ENCODE measurements at regions not wholly inside any gene's neighbourhood (a gene's known extent, or its start where the extent isn't known, plus 50 kb on each side); places are given as distances from the start of the nearest gene placed in this dataset.

GRCh38 chr11:37407461-37407860 lies 809.4 kb upstream of the RAG2 start:
- no peak for ATAC-seq
- Histone ChIP-seq H3K9me2 (ENCODE audit: insufficient read depth) (no peaks in the 10 kb centered on the region), H3K79me2 (ENCODE audit: insufficient read depth, low read length) (no peaks in the 10 kb centered on the region), H3K27me3 (ENCODE audit: insufficient read depth, low read length) (no peaks in the 10 kb centered on the region), H3K9me3 (ENCODE audit: control insufficient read depth in 1 of 2, insufficient read depth in 1 of 2, low read depth in 1 of 2, low read length in 2 of 2) (peaks cover 0 to 12% of the 10 kb centered on the region in 2 experiments; a peak in 2 of 4 replicates), H3K4me1 (ENCODE audit: control insufficient read depth in 1 of 2, insufficient read depth in 2 of 2, low read length in 2 of 2) (no peaks in the 10 kb centered on the region), H3K27ac (ENCODE audit: low read depth, low read length) (no peak overlapping the region), H2AFZ (ENCODE audit: low read depth, low read length, poor library complexity, severe bottlenecking) (no peak overlapping the region), H3K4me3 (replicated peaks in 1 of 2; ENCODE audit: low read depth in 1 of 2, low read length in 2 of 2) (no peak overlapping the region), H3K4me2 (ENCODE audit: low read length) (no peak overlapping the region), H3K9ac (ENCODE audit: low read length) (no peak overlapping the region), H3K36me3 (ENCODE audit: control insufficient read depth in 1 of 2, insufficient read depth in 2 of 2, low read length in 2 of 2) (no peaks in the 10 kb centered on the region), H4K20me1 (ENCODE audit: insufficient read depth) (no peaks in the 10 kb centered on the region)
- POLR2A ChIA-PET = no interaction called here
- no peak for DNase-seq (ENCODE audit: low read depth, low spot score)
- CTCF ChIA-PET = no interaction called here
- no TSS peak for BruUV-seq (replicated peaks)
- RAD21 ChIA-PET (ENCODE audit: low non-redundant PET in 1 of 2, low total read pairs in 2 of 2, uncharacterized antibody in 2 of 2, unreplicated experiment in 2 of 2) = no interaction called here
- TF ChIP-seq CEBPB (IDR thresholded peaks at IDR 0.05; ENCODE audit: low read depth) = no peak
- TF ChIP-seq, protein P1, sequence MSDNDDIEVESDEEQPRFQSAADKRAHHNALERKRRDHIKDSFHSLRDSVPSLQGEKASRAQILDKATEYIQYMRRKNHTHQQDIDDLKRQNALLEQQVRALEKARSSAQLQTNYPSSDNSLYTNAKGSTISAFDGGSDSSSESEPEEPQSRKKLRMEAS (IDR thresholded peaks at IDR 0.05) = no peak
- TF ChIP-seq ATF3 (IDR thresholded peaks at IDR 0.05) = no peak
- intact Hi-C loops (cut with micrococcal nuclease) = no loop called here

GRCh38 chr11:37406651-37407050 lies 808.6 kb upstream of the RAG2 start:
- H4K20me1 ChIP-seq (ENCODE audit: insufficient read depth) = no peaks in the 10 kb centered on the region
- intact Hi-C loops (cut with micrococcal nuclease) = no loop called here
- no peak overlapping the region for H3K9ac ChIP-seq (ENCODE audit: low read length)
- ChIA-PET RAD21 (ENCODE audit: low non-redundant PET in 1 of 2, low total read pairs in 2 of 2, uncharacterized antibody in 2 of 2, unreplicated experiment in 2 of 2) (no interaction called here), CTCF (no interaction called here), POLR2A (no interaction called here)
- ATAC-seq (no peak), DNase-seq (ENCODE audit: low read depth, low spot score) (no peak)
- H3K4me1 ChIP-seq (ENCODE audit: control insufficient read depth in 1 of 2, insufficient read depth in 2 of 2, low read length in 2 of 2) = no peaks in the 10 kb centered on the region
- H3K4me2 ChIP-seq (ENCODE audit: low read length) = no peak overlapping the region
- H3K27me3 ChIP-seq (ENCODE audit: insufficient read depth, low read length) = no peaks in the 10 kb centered on the region
- H3K4me3 ChIP-seq (replicated peaks in 1 of 2; ENCODE audit: low read depth in 1 of 2, low read length in 2 of 2) = no peak overlapping the region
- BruUV-seq (replicated peaks) = no TSS peak
- H2AFZ ChIP-seq (ENCODE audit: low read depth, low read length, poor library complexity, severe bottlenecking) = no peak overlapping the region
- TF ChIP-seq POLR2A (IDR thresholded peaks at IDR 0.05; ENCODE audit: borderline replicate concordance, extremely low read depth, insufficient read depth, insufficient read length) = no peak
- TF ChIP-seq TCF7L2 (IDR thresholded peaks at IDR 0.05; ENCODE audit: borderline replicate concordance, extremely low read depth, insufficient read depth, insufficient read length) = no peak
- TF ChIP-seq JUND (IDR thresholded peaks at IDR 0.05) = no peak
- TF ChIP-seq CTCF (IDR thresholded peaks at IDR 0.05 in 2 of 3, conservative IDR thresholded peaks at IDR 0.05 in 1 of 3; ENCODE audit: borderline replicate concordance in 1 of 3, insufficient read depth in 1 of 3, low read depth in 2 of 3, low read length in 2 of 3) = no peak
- TF ChIP-seq ZNF274 (IDR thresholded peaks at IDR 0.05; ENCODE audit: low read depth, low read length) = no peak
- no peak for TF ChIP-seq FOSL1 (IDR thresholded peaks at IDR 0.05; ENCODE audit: low read depth)
- TF ChIP-seq, protein P2, sequence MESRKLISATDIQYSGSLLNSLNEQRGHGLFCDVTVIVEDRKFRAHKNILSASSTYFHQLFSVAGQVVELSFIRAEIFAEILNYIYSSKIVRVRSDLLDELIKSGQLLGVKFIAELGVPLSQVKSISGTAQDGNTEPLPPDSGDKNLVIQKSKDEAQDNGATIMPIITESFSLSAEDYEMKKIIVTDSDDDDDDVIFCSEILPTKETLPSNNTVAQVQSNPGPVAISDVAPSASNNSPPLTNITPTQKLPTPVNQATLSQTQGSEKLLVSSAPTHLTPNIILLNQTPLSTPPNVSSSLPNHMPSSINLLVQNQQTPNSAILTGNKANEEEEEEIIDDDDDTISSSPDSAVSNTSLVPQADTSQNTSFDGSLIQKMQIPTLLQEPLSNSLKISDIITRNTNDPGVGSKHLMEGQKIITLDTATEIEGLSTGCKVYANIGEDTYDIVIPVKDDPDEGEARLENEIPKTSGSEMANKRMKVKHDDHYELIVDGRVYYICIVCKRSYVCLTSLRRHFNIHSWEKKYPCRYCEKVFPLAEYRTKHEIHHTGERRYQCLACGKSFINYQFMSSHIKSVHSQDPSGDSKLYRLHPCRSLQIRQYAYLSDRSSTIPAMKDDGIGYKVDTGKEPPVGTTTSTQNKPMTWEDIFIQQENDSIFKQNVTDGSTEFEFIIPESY (IDR thresholded peaks at IDR 0.05; ENCODE audit: extremely low read depth, insufficient replicate concordance, low read length) = no peak
- no peak for TF ChIP-seq YY1 (IDR thresholded peaks at IDR 0.05; ENCODE audit: extremely low read depth, insufficient replicate concordance, low read depth, low read length)
- TF ChIP-seq EGR1 (IDR thresholded peaks at IDR 0.05; ENCODE audit: low read depth) = no peak
- no peak for TF ChIP-seq ELF1 (IDR thresholded peaks at IDR 0.05; ENCODE audit: borderline replicate concordance, low read depth)
- no peak for TF ChIP-seq SRF (IDR thresholded peaks at IDR 0.05; ENCODE audit: low read depth)
- no peaks in the 10 kb centered on the region for H3K36me3 ChIP-seq (ENCODE audit: control insufficient read depth in 1 of 2, insufficient read depth in 2 of 2, low read length in 2 of 2)
- no peaks in the 10 kb centered on the region for H3K9me2 ChIP-seq (ENCODE audit: insufficient read depth)
- H3K27ac ChIP-seq (ENCODE audit: low read depth, low read length) = no peak overlapping the region
- H3K79me2 ChIP-seq (ENCODE audit: insufficient read depth, low read length) = no peaks in the 10 kb centered on the region
- H3K9me3 ChIP-seq (ENCODE audit: control insufficient read depth in 1 of 2, insufficient read depth in 1 of 2, low read depth in 1 of 2, low read length in 2 of 2) = peaks cover 7 to 17% of the 10 kb centered on the region in 2 experiments; a peak in 2 of 4 replicates
